ENCODE measurements at regions not wholly inside any gene's neighbourhood (a gene's known extent, or its start where the extent isn't known, plus 50 kb on each side); places are given as distances from the start of the nearest gene placed in this dataset.

DNA sequence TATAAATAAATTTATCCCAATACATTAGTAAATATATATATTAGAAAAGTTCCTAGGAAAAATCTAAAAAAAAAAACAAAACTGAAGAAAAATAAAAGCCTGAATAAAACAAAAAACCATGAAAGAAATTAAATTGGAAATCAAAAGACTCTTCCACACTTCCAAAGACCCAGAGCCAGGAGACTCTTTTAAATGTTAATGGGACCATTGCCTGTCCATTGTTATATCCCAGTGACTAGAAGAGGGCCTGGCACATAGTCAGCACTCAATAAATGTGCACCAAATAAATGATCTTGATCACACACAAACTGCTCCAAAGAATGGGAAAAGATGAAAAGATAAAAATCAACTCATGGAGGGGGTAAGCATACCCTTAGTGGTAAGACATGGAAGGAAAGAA lies 51.3 kb upstream of the CLDN18 start:
- no peak for DNase-seq (ENCODE audit: low read depth)
- TF ChIP-seq, protein P1, sequence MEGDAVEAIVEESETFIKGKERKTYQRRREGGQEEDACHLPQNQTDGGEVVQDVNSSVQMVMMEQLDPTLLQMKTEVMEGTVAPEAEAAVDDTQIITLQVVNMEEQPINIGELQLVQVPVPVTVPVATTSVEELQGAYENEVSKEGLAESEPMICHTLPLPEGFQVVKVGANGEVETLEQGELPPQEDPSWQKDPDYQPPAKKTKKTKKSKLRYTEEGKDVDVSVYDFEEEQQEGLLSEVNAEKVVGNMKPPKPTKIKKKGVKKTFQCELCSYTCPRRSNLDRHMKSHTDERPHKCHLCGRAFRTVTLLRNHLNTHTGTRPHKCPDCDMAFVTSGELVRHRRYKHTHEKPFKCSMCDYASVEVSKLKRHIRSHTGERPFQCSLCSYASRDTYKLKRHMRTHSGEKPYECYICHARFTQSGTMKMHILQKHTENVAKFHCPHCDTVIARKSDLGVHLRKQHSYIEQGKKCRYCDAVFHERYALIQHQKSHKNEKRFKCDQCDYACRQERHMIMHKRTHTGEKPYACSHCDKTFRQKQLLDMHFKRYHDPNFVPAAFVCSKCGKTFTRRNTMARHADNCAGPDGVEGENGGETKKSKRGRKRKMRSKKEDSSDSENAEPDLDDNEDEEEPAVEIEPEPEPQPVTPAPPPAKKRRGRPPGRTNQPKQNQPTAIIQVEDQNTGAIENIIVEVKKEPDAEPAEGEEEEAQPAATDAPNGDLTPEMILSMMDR (IDR thresholded peaks at IDR 0.05; ENCODE audit: insufficient read depth, low read depth, low read length, missing control alignments), result no peak
- no peak overlapping the region for H3K4me3 ChIP-seq (ENCODE audit: low read depth, low read length)
